C4-2B (cell line): ENCODE measurements at regions not wholly inside any gene's neighbourhood (a gene's known extent, or its start where the extent isn't known, plus 50 kb on each side); places are given as distances from the start of the nearest gene placed in this dataset.

Source experiments
- ZFX ChIP-seq: fragments of 450-650 bp; IDR thresholded peaks from 2 replicates; pipeline ENCODE4 v1.6.1; 2017
- TF ChIP-seq, protein P1 (sequence below): fragments of 450-650 bp; conservative IDR thresholded peaks from 2 replicates; pipeline ENCODE4 v1.5.1; 2017; ENCODE audit warnings: mild to moderate bottlenecking

DNA sequence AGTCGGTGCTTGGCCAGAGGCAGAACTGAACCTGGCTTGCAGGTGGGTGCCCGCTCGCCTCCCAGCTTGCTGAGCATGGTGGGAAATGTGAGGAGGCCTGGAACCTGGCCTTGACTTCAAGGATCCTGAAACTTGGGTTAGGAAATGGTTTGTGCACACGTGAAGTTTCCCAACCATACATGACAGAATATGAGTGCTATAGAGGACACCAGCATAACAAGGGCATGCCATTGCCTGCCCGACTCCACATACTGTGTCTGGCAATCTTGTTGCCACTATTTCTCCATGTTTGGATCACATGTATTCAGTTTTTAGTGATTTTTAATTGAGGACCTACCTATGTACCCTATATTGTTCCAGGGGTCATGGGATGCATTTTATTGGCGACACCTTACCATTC, 177.6 kb upstream of the ANKRD55 start:
- TF ChIP-seq, protein P1, sequence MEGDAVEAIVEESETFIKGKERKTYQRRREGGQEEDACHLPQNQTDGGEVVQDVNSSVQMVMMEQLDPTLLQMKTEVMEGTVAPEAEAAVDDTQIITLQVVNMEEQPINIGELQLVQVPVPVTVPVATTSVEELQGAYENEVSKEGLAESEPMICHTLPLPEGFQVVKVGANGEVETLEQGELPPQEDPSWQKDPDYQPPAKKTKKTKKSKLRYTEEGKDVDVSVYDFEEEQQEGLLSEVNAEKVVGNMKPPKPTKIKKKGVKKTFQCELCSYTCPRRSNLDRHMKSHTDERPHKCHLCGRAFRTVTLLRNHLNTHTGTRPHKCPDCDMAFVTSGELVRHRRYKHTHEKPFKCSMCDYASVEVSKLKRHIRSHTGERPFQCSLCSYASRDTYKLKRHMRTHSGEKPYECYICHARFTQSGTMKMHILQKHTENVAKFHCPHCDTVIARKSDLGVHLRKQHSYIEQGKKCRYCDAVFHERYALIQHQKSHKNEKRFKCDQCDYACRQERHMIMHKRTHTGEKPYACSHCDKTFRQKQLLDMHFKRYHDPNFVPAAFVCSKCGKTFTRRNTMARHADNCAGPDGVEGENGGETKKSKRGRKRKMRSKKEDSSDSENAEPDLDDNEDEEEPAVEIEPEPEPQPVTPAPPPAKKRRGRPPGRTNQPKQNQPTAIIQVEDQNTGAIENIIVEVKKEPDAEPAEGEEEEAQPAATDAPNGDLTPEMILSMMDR = no peak
- no peak for TF ChIP-seq ZFX
